PC-3 (cell line): ENCODE measurements at regions not wholly inside any gene's neighbourhood (a gene's known extent, or its start where the extent isn't known, plus 50 kb on each side); places are given as distances from the start of the nearest gene placed in this dataset.

ENCODE experiments used
- EZH2 ChIP-seq: fragments of 300-600 bp; sonication (generic); IDR thresholded peaks from one replicate; pipeline ENCODE4 v1.6.1; 2017; ENCODE audit warnings: antibody characterized with exemption, mild to moderate bottlenecking, low read length; ENCODE audit not compliant: unreplicated experiment
- EZH2phosphoT487 ChIP-seq: fragments of 300-600 bp; sonication (generic); IDR thresholded peaks from 2 replicates; pipeline ENCODE4 v1.6.1; 2018; ENCODE audit warnings: mild to moderate bottlenecking, antibody characterized with exemption, low read length, borderline replicate concordance
- TF ChIP-seq, protein P1 (sequence below): fragments of 300-600 bp; sonication (generic); conservative IDR thresholded peaks from 2 replicates; pipeline ENCODE4 v1.5.1; 2017; ENCODE audit warnings: antibody characterized with exemption, low read depth, mild to moderate bottlenecking, low read length

- TF ChIP-seq, protein P1, sequence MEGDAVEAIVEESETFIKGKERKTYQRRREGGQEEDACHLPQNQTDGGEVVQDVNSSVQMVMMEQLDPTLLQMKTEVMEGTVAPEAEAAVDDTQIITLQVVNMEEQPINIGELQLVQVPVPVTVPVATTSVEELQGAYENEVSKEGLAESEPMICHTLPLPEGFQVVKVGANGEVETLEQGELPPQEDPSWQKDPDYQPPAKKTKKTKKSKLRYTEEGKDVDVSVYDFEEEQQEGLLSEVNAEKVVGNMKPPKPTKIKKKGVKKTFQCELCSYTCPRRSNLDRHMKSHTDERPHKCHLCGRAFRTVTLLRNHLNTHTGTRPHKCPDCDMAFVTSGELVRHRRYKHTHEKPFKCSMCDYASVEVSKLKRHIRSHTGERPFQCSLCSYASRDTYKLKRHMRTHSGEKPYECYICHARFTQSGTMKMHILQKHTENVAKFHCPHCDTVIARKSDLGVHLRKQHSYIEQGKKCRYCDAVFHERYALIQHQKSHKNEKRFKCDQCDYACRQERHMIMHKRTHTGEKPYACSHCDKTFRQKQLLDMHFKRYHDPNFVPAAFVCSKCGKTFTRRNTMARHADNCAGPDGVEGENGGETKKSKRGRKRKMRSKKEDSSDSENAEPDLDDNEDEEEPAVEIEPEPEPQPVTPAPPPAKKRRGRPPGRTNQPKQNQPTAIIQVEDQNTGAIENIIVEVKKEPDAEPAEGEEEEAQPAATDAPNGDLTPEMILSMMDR: no peak
- no peak for TF ChIP-seq EZH2
- TF ChIP-seq EZH2phosphoT487: no peak
Measured at GRCh38 chr5:105735704-105736103, 1935.0 kb downstream of the EFNA5 start.
